ENCODE measurements at regions not wholly inside any gene's neighbourhood (a gene's known extent, or its start where the extent isn't known, plus 50 kb on each side); places are given as distances from the start of the nearest gene placed in this dataset.

DNA sequence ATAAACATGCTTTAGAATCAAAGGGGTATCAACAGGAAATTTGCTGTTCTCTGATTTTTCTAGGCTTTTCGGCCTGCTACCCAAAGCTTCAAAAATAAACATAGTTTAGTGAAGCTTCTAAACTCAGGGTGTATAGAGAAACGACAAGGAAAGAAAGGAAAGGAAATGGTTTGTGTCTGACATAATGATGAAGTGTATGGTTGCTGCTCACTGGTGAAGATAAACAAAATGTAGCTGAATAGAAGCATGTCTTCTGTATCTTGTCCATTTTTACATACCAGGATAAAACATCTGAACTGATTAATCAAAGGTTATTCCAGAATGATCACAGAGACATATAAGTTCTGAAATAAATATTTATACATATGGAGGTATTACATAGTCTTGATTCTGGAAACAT is 1324.6 kb upstream of the NRXN1 start:
- no peak for TF ChIP-seq EP300 (IDR thresholded peaks at IDR 0.05)
- TF ChIP-seq, protein P1, sequence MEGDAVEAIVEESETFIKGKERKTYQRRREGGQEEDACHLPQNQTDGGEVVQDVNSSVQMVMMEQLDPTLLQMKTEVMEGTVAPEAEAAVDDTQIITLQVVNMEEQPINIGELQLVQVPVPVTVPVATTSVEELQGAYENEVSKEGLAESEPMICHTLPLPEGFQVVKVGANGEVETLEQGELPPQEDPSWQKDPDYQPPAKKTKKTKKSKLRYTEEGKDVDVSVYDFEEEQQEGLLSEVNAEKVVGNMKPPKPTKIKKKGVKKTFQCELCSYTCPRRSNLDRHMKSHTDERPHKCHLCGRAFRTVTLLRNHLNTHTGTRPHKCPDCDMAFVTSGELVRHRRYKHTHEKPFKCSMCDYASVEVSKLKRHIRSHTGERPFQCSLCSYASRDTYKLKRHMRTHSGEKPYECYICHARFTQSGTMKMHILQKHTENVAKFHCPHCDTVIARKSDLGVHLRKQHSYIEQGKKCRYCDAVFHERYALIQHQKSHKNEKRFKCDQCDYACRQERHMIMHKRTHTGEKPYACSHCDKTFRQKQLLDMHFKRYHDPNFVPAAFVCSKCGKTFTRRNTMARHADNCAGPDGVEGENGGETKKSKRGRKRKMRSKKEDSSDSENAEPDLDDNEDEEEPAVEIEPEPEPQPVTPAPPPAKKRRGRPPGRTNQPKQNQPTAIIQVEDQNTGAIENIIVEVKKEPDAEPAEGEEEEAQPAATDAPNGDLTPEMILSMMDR (IDR thresholded peaks at IDR 0.05) = no peak

Data from sigmoid colon (tissue), 4 donors.